IMR-90 (cell line): ENCODE measurements at regions not wholly inside any gene's neighbourhood (a gene's known extent, or its start where the extent isn't known, plus 50 kb on each side); places are given as distances from the start of the nearest gene placed in this dataset.

Experiments used
- ATAC-seq: fragments of 200-7000 bp; cut with Tn5 transposase; 2 replicates; pipeline ENCODE4 v1.9.1; 2020; ENCODE audit warnings: low read depth, mild to moderate bottlenecking, moderate library complexity
- BruUV-seq: library from RNA; stranded (reverse); fragments of 400-500 nt; replicated peaks from 2 replicates; lab custom pipeline; 2021; lab: Mats Ljungman, UMichigan
- CTCF ChIA-PET: fragments of 300-600 bp; formaldehyde crosslinking; extraction: SDS; loops from one replicate; lab custom pipeline; 2021; ENCODE audit warnings: antibody characterized with exemption; lab: Yijun Ruan, JAX
- POLR2A ChIA-PET: fragments of 300-600 bp; sonication (Branson Sonifier 250); formaldehyde crosslinking; loops from one replicate; lab custom pipeline; 2022; ENCODE audit warnings: antibody characterized with exemption; ENCODE audit not compliant: unreplicated experiment; lab: Charles Lee
- DNase-seq: peaks from one replicate; pipeline ENCODE4 v3.0.0; 2013
- H2AFZ ChIP-seq: replicated peaks from 2 replicates; pipeline ENCODE3; 2013; ENCODE audit warnings: low read length, mild to moderate bottlenecking; ENCODE audit not compliant: poor library complexity
- H2AK5ac ChIP-seq: 2 replicates; pipeline ENCODE4 v1.6.1; 2013; ENCODE audit warnings: low read depth, low read length, inconsistent platforms
- H2AK9ac ChIP-seq: replicated peaks from 2 replicates; pipeline ENCODE3; 2013; ENCODE audit warnings: mild to moderate bottlenecking, low read depth, low read length, moderate library complexity; ENCODE audit not compliant: poor library complexity
- H2BK120ac ChIP-seq: 2 replicates; pipeline ENCODE4 v1.6.1; 2013; ENCODE audit warnings: low read depth, low read length, inconsistent platforms
- H2BK15ac ChIP-seq: 3 replicates; pipeline ENCODE4 v1.6.1; 2013; ENCODE audit warnings: low read depth, low read length, inconsistent platforms
- H2BK20ac ChIP-seq: 2 replicates; pipeline ENCODE4 v1.6.1; 2013; ENCODE audit warnings: low read depth, mild to moderate bottlenecking, inconsistent platforms, low read length, moderate library complexity
- H2BK5ac ChIP-seq: 2 replicates; pipeline ENCODE4 v1.6.1; 2013; ENCODE audit warnings: mild to moderate bottlenecking, low read depth, low read length, inconsistent platforms; ENCODE audit not compliant: poor library complexity, severe bottlenecking
- H3K14ac ChIP-seq: replicated peaks from 2 replicates; pipeline ENCODE4 v1.6.1; 2013; ENCODE audit warnings: low read depth, low read length, inconsistent platforms
- H3K18ac ChIP-seq: 2 replicates; pipeline ENCODE4 v1.6.1; 2013; ENCODE audit warnings: low read depth, low read length, control low read depth
- H3K23ac ChIP-seq: 2 replicates; pipeline ENCODE4 v1.6.1; 2013; ENCODE audit warnings: low read depth, low read length, inconsistent platforms
- H3K27ac ChIP-seq: 2 replicates; pipeline ENCODE4 v1.5.1; 2013; ENCODE audit warnings: mild to moderate bottlenecking, control low read depth, low read length; ENCODE audit not compliant: insufficient read depth
- H3K27me3 ChIP-seq: 2 replicates; pipeline ENCODE4 v1.6.1; 2013; ENCODE audit warnings: low read length; ENCODE audit not compliant: control insufficient read depth, insufficient read depth
- H3K36me3 ChIP-seq: 2 replicates; pipeline ENCODE4 v1.6.1; 2013; ENCODE audit warnings: low read length, mixed read lengths; ENCODE audit not compliant: control insufficient read depth, insufficient read depth
- H3K4ac ChIP-seq: 2 replicates; pipeline ENCODE4 v1.6.1; 2013; ENCODE audit warnings: low read depth, low read length, inconsistent platforms
- H3K4me1 ChIP-seq: 2 replicates; pipeline ENCODE4 v1.6.1; 2013; ENCODE audit warnings: low read length, mixed read lengths; ENCODE audit not compliant: control insufficient read depth, insufficient read depth
- H3K4me2 ChIP-seq: 2 replicates; pipeline ENCODE4 v1.6.1; 2013; ENCODE audit warnings: low read depth, mild to moderate bottlenecking, control low read depth, low read length, moderate library complexity
- H3K4me3 ChIP-seq: 2 replicates; pipeline ENCODE4 v1.5.1; 2013; ENCODE audit warnings: low read depth, mild to moderate bottlenecking, control low read depth, low read length, moderate library complexity; ENCODE audit not compliant: insufficient read depth
- H3K56ac ChIP-seq: 2 replicates; pipeline ENCODE4 v1.6.1; 2013; ENCODE audit warnings: low read length, inconsistent platforms; ENCODE audit not compliant: insufficient read depth; ENCODE audit errors: extremely low read depth
- H3K79me1 ChIP-seq, 2 experiments: 2 replicates each; pipeline ENCODE4 v1.6.1; 2013; ENCODE audit warnings: low read length in 2 of 2, inconsistent platforms in 1 of 2, low read depth in 1 of 2
- H3K9ac ChIP-seq: 2 replicates; pipeline ENCODE4 v1.6.1; 2013; ENCODE audit warnings: low read depth, low read length, control low read depth
- H3K9me1 ChIP-seq: 2 replicates; pipeline ENCODE4 v1.6.1; 2013; ENCODE audit warnings: low read length, inconsistent platforms; ENCODE audit not compliant: insufficient read depth
- H3K9me3 ChIP-seq: 2 replicates; pipeline ENCODE4 v1.6.1; 2013; ENCODE audit warnings: low read length; ENCODE audit not compliant: control insufficient read depth, insufficient read depth
- H4K20me1 ChIP-seq: 2 replicates; pipeline ENCODE4 v1.6.1; 2013; ENCODE audit warnings: low read length, inconsistent platforms; ENCODE audit not compliant: insufficient read depth
- H4K5ac ChIP-seq: 2 replicates; pipeline ENCODE4 v1.6.1; 2013; ENCODE audit warnings: mild to moderate bottlenecking, low read depth, low read length, control low read depth
- H4K8ac ChIP-seq, 2 experiments: 2 replicates each; pipeline ENCODE4 v1.6.1; 2013; ENCODE audit warnings: low read depth in 2 of 2, low read length in 2 of 2, control low read depth in 1 of 2, inconsistent platforms in 1 of 2
- H4K91ac ChIP-seq: 2 replicates; pipeline ENCODE4 v1.6.1; 2013; ENCODE audit warnings: low read depth, low read length, inconsistent platforms; ENCODE audit not compliant: insufficient read depth
- CEBPB ChIP-seq: IDR thresholded peaks from 2 replicates; pipeline ENCODE4 v1.6.1; 2012; ENCODE audit warnings: low read depth, low read length, improper control_type of control experiment
- CHD1 ChIP-seq: IDR thresholded peaks from 2 replicates; pipeline ENCODE4 v1.6.1; 2012; ENCODE audit warnings: low read depth, low read length, improper control_type of control experiment
- FOS ChIP-seq: fragments of 150-350 bp; IDR thresholded peaks from 2 replicates; pipeline ENCODE4 v1.6.1; 2016; ENCODE audit warnings: low read depth, low read length
- MAFK ChIP-seq: IDR thresholded peaks from 2 replicates; pipeline ENCODE4 v1.6.1; 2012; ENCODE audit warnings: low read depth, low read length, improper control_type of control experiment
- POLR2A ChIP-seq: IDR thresholded peaks from 2 replicates; pipeline ENCODE4 v1.6.1; 2012; ENCODE audit warnings: mild to moderate bottlenecking, low read depth, low read length
- RCOR1 ChIP-seq: IDR thresholded peaks from 2 replicates; pipeline ENCODE4 v1.6.1; 2012; ENCODE audit warnings: mild to moderate bottlenecking, low read length, improper control_type of control experiment; ENCODE audit not compliant: insufficient replicate concordance
- RFX5 ChIP-seq: IDR thresholded peaks from 2 replicates; pipeline ENCODE4 v1.8.0; 2012; ENCODE audit warnings: low read depth, mild to moderate bottlenecking, low read length, moderate library complexity
- SMC3 ChIP-seq: fragments of 150-350 bp; IDR thresholded peaks from 2 replicates; pipeline ENCODE4 v1.6.1; 2016; ENCODE audit warnings: low read depth, mild to moderate bottlenecking, antibody characterized with exemption, low read length, moderate library complexity
- WGBS, 2 experiments: methylation state at CpG; one replicate each; pipeline versions ENCODE4 v1.1.5 to v1.1.7; 2013; ENCODE audit warnings: missing lambda C conversion rate in 2 of 2; ENCODE audit not compliant: insufficient read length in 1 of 2; ENCODE audit errors: extremely low coverage in 2 of 2; 5-methylcytosine and 5-hydroxymethylcytosine counted together
- dilution Hi-C: fragments of 300-500 bp; cut with HindIII; formaldehyde crosslinking; loops from one replicate; pipeline ENCODE4 v1.14.3; 2018; ENCODE audit warnings: low sequenced_read_pairs; ENCODE audit not compliant: unreplicated experiment
- in situ Hi-C: fragments of 300-500 bp; cut with MboI; formaldehyde crosslinking; loops from 3 replicates; pipeline ENCODE4 v1.14.3; 2019; ENCODE audit warnings: low sequenced_read_pairs, inconsistent platforms, mixed read lengths
- intact Hi-C: fragments of 100-400 bp; cut with micrococcal nuclease; formaldehyde crosslinking; loops from 2 replicates; pipeline ENCODE4 v1.10.0; 2022
- TF ChIP-seq, protein P1 (sequence below): fragments of 150-350 bp; IDR thresholded peaks from 2 replicates; pipeline ENCODE4 v1.6.1; 2017; ENCODE audit warnings: mild to moderate bottlenecking, antibody characterized with exemption, low read length, low read depth

DNA sequence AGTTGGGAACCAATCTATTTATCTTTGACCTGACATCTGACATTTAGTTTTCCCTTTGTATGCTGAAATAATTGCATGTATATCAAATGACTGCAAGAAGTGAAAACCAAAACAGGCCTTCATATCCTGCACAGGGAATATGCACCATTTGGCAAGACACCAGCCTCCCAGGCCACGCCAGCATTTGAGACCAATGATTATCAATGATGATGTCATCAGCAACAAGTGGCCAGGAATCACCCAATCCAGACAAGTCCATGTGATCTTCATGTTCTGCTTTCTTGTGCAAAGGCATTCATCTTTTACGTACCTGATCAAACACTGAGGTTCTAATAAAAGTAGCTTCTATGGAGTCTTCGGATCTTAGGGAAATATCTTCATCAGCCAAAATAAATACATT, 107.4 kb upstream of the TENT5A start:
- no peak overlapping the region for H3K4me3 ChIP-seq
- no peak overlapping the region for H3K4me2 ChIP-seq
- no peak overlapping the region; the same call in 1 of the 2 replicates for H2BK20ac ChIP-seq
- no peak overlapping the region for H4K8ac ChIP-seq
- no peaks in the 10 kb centered on the region for H3K9me3 ChIP-seq
- no peak for DNase-seq
- no peak overlapping the region for H2BK5ac ChIP-seq
- no peak overlapping the region for H4K91ac ChIP-seq
- TF ChIP-seq MAFK (no peak), POLR2A (no peak), SMC3 (no peak), RCOR1 (no peak), CHD1 (no peak), FOS (no peak), RFX5 (no peak), CEBPB (no peak)
- TF ChIP-seq, protein P1, sequence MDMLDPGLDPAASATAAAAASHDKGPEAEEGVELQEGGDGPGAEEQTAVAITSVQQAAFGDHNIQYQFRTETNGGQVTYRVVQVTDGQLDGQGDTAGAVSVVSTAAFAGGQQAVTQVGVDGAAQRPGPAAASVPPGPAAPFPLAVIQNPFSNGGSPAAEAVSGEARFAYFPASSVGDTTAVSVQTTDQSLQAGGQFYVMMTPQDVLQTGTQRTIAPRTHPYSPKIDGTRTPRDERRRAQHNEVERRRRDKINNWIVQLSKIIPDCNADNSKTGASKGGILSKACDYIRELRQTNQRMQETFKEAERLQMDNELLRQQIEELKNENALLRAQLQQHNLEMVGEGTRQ: no peak
- no peak overlapping the region for H3K4ac ChIP-seq
- no peak overlapping the region for H2BK120ac ChIP-seq
- H3K4me1 ChIP-seq: no peaks in the 10 kb centered on the region
- no peak for ATAC-seq
- no peak overlapping the region for H3K9ac ChIP-seq
- no peak overlapping the region for H2AK9ac ChIP-seq
- no peak overlapping the region for H3K56ac ChIP-seq
- dilution Hi-C loops: no loop called here
- H3K27ac ChIP-seq: no peak overlapping the region
- ChIA-PET POLR2A (no interaction called here), CTCF (no interaction called here)
- H4K5ac ChIP-seq: no peak overlapping the region
- H2AFZ ChIP-seq: no peak overlapping the region
- no peak overlapping the region for H3K23ac ChIP-seq
- no TSS peak for BruUV-seq
- H3K9me1 ChIP-seq: no peaks in the 10 kb centered on the region
- no peaks in the 10 kb centered on the region for H3K79me1 ChIP-seq
- 88% methylated on average over 1 of the region's 3 CpGs; no CpG with 5 or more reads in 1 of the 2 experiments for whole genome bisulfite sequencing, 2 experiments
- in situ Hi-C loops: no loop called here
- no peaks in the 10 kb centered on the region for H4K20me1 ChIP-seq
- no peak overlapping the region for H3K18ac ChIP-seq
- H3K36me3 ChIP-seq: no peaks in the 10 kb centered on the region
- H2BK15ac ChIP-seq: no peak overlapping the region
- H2AK5ac ChIP-seq: no peak overlapping the region
- no peaks in the 10 kb centered on the region for H3K27me3 ChIP-seq
- no peak overlapping the region for H3K14ac ChIP-seq
- intact Hi-C loops: no loop called here
